Progenitor cell of endocrine pancreas (in vitro differentiated cells): ENCODE measurements at regions not wholly inside any gene's neighbourhood (a gene's known extent, or its start where the extent isn't known, plus 50 kb on each side); places are given as distances from the start of the nearest gene placed in this dataset.

Experiments
- DNase-seq: peaks from one replicate; pipeline ENCODE4 v3.0.0; 2021; ENCODE audit warnings: low spot score; ENCODE audit not compliant: unreplicated experiment
- H3K27ac Mint-ChIP-seq: 2 replicates; pipeline ENCODE4 v1.8.0; 2021; ENCODE audit warnings: mild to moderate bottlenecking, moderate library complexity, mixed read lengths
- H3K27me3 Mint-ChIP-seq: 2 replicates; pipeline ENCODE4 v1.8.0; 2021; ENCODE audit warnings: mixed read lengths
- H3K36me3 Mint-ChIP-seq: 2 replicates; pipeline ENCODE4 v1.8.0; 2022; ENCODE audit warnings: mixed read lengths; ENCODE audit not compliant: insufficient read depth
- H3K4me1 Mint-ChIP-seq: 2 replicates; pipeline ENCODE4 v1.8.0; 2021; ENCODE audit warnings: low read depth, mixed read lengths
- H3K4me3 Mint-ChIP-seq: 2 replicates; pipeline ENCODE4 v1.8.0; 2021; ENCODE audit warnings: low read depth, mild to moderate bottlenecking, moderate library complexity, mixed read lengths
- H3K9me3 Mint-ChIP-seq: 2 replicates; pipeline ENCODE4 v1.8.0; 2021; ENCODE audit warnings: low read depth, mixed read lengths
- CTCF ChIP-seq: fragments of 200-600 bp; sonication (generic); IDR thresholded peaks from one replicate; pipeline ENCODE4 v1.5.0; 2021; ENCODE audit warnings: antibody characterized with exemption, mild to moderate bottlenecking; ENCODE audit not compliant: unreplicated experiment

- Mint-ChIP-seq H3K4me1 (no peaks in the 10 kb centered on the region), H3K36me3 (no peaks in the 10 kb centered on the region), H3K27ac (no peak overlapping the region), H3K9me3 (peaks cover 3% of the 10 kb centered on the region), H3K4me3 (no peak overlapping the region), H3K27me3 (peaks cover 30% of the 10 kb centered on the region)
- DNase-seq: no peak
- no peak for TF ChIP-seq CTCF
These were observed 52.9 kb upstream of the JDP2 start for GRCh38 chr14:75374911-75375310.

- no peak for DNase-seq
- no peak overlapping the region for H3K27ac Mint-ChIP-seq
- H3K9me3 Mint-ChIP-seq: peaks cover 3% of the 10 kb centered on the region
- H3K4me3 Mint-ChIP-seq: no peak overlapping the region
- no peak for TF ChIP-seq CTCF
- H3K4me1 Mint-ChIP-seq: no peaks in the 10 kb centered on the region
- no peaks in the 10 kb centered on the region for H3K36me3 Mint-ChIP-seq
- peaks cover 22% of the 10 kb centered on the region for H3K27me3 Mint-ChIP-seq
These were observed 51.8 kb upstream of the JDP2 start for GRCh38 chr14:75375983-75376382.
